Mesodermal cell (in vitro differentiated cells): ENCODE measurements at regions not wholly inside any gene's neighbourhood (a gene's known extent, or its start where the extent isn't known, plus 50 kb on each side); places are given as distances from the start of the nearest gene placed in this dataset.

Source experiments
- H3K27ac ChIP-seq: 2 replicates; pipeline ENCODE4 v1.7.0; 2013; ENCODE audit warnings: mild to moderate bottlenecking, low read depth, low read length, moderate library complexity; ENCODE audit not compliant: severe bottlenecking
- H3K36me3 ChIP-seq: 2 replicates; pipeline ENCODE4 v1.7.1; 2013; ENCODE audit warnings: mild to moderate bottlenecking, low read length, moderate library complexity; ENCODE audit not compliant: control insufficient read depth, insufficient read depth
- H3K4me1 ChIP-seq: one replicate; pipeline ENCODE4 v1.7.1; 2013; ENCODE audit warnings: mild to moderate bottlenecking, low read length; ENCODE audit not compliant: insufficient read depth, control insufficient read depth, poor library complexity, severe bottlenecking
- H3K4me3 ChIP-seq: 2 replicates; pipeline ENCODE4 v1.7.0; 2013; ENCODE audit warnings: low read length, control low read depth, mild to moderate bottlenecking; ENCODE audit not compliant: insufficient read depth, poor library complexity, severe bottlenecking; ENCODE audit errors: extremely low read depth
- H3K9me3 ChIP-seq: 2 replicates; pipeline ENCODE4 v1.7.1; 2013; ENCODE audit warnings: mild to moderate bottlenecking, low read length, moderate library complexity; ENCODE audit not compliant: control insufficient read depth
- WGBS, 2 experiments: methylation state at CpG; one replicate each; pipeline ENCODE4 v1.1.5; 2013; ENCODE audit warnings: missing lambda C conversion rate in 2 of 2; ENCODE audit not compliant: insufficient coverage in 2 of 2; 5-methylcytosine and 5-hydroxymethylcytosine counted together

DNA sequence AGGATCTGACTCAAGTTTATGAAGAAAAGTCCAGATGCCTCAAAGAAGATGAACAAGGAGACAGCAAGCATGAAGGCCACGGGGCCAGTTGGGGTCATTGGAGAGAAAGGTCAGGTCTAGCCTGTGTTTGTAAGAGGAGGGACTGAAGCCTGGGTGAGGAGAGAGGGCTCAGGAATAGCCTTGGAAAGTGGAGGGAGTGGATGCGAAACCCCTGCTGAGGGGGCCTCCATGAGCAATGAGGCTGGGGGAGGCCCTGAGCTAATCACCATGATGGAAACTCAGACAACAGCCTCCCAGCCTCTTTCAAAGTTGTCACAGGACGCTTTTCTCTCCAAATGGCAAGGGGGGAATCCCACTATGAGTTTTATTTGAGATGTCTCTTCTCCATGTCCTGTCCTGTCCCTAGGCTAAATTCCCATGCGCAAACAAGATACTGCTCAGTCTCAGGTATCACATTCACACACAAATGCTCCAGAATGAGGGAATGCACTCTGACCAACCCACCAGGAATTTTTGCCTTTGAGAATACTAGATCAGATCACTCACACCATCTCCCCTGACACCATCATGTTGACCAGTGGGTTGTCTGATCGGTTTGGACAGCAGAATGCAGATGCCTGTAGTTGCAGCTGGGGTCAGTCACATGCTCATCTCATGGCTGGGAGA, 51.3 kb upstream of the TOP3B start:
- peaks cover 23% of the 10 kb centered on the region for H3K4me1 ChIP-seq
- H3K4me3 ChIP-seq = no peak overlapping the region
- no peaks in the 10 kb centered on the region for H3K9me3 ChIP-seq
- no peak overlapping the region for H3K27ac ChIP-seq
- no peaks in the 10 kb centered on the region for H3K36me3 ChIP-seq
- 87 to 94% methylated on average over 3 to 4 of the region's 5 CpGs for WGBS, 2 experiments

DNA sequence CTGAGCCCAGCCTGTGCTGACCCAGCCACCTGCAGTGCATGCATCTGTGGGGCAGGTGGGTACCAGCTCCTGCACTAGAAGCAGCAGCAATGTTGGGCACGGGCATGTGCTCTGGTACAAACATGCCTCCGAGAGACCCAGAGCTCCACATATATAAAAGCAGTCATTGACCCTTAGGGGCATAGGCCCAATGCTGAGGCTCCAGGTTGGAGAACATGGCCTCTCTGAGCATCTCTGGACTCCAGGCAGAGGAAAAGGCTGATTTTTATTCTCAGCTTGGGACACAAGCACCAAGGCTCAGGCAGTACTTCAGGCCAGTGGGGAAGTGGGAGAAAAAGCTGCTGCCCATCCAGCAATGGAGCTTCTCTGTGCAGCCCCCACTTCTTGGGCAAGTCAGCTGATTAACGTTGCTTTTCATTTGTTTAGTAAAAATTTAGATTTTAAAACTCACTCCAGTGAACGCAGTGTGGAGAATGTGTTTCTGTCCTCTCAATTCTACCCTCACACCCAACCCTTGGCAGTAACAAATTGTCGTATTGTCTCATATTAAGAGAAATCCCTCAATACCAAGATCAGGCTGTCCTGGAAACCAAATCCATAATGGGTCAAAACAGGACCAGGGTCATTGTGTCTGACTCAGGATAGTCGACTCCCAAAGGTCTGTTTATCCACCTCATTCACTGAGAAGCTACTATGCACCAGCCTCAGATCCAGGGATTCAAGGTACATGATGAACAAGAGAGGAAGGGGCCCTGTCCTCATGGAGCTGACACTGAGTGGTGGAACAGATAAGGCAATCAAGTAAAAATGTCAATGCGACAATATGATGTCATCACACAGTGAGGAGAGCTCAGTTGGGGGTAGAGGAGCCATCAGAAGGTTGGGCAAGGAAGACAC, 50.6 kb upstream of the TOP3B start:
- Histone ChIP-seq H3K36me3 (no peaks in the 10 kb centered on the region), H3K4me3 (no peak overlapping the region), H3K27ac (no peak overlapping the region), H3K4me1 (peaks cover 15% of the 10 kb centered on the region), H3K9me3 (no peaks in the 10 kb centered on the region)
- 91 to 100% methylated on average over 2 of the region's 7 CpGs for WGBS, 2 experiments

DNA sequence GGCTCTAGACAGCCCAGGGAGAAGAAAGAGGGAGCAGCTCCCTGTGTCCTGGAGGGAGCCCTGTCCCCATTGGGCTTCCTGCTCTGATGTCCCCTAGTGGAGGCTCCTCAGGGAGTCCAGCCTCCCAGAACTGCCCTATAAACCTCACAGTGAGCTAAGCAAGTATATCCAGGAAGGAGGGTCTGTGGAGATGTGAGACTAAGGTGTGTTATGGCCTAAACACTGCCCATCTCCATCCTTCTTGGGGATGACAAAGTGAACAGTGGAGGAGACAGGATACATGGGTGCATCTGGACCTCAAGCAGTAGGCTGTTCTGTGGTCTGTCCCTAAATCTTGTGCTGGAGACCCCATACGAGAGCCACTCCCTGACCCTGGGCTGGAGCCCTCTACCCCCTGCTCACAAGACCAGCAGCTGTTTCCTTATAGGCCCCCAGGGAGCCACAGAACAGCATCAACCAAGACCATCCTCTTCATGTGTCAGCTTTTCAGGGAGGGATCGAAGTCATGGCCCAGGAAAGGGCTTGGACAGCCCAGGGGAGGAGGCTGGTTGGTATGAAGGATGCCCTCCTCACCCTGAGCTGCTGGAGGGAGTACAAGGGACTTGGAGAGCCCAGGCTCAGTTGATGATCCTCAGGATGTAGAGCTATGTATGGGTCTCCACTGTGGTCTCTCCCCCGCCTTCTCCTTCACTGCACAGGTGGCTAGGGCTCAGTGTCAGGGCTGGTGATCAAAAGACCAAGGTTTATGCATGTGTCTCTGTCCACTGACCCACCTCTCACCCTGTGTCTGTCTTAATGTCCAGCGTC, 49.7 kb upstream of the TOP3B start:
- no peaks in the 10 kb centered on the region for H3K36me3 ChIP-seq
- H3K27ac ChIP-seq = no peak overlapping the region
- 78 to 89% methylated on average over 3 of the region's 4 CpGs for WGBS, 2 experiments
- no peaks in the 10 kb centered on the region for H3K9me3 ChIP-seq
- H3K4me1 ChIP-seq = peaks cover 7% of the 10 kb centered on the region
- H3K4me3 ChIP-seq = no peak overlapping the region
